ENCODE measurements at regions not wholly inside any gene's neighbourhood (a gene's known extent, or its start where the extent isn't known, plus 50 kb on each side); places are given as distances from the start of the nearest gene placed in this dataset.
A peak's percentile ranks its signal among the peaks of the same experiment; 100 is the strongest.

DNA sequence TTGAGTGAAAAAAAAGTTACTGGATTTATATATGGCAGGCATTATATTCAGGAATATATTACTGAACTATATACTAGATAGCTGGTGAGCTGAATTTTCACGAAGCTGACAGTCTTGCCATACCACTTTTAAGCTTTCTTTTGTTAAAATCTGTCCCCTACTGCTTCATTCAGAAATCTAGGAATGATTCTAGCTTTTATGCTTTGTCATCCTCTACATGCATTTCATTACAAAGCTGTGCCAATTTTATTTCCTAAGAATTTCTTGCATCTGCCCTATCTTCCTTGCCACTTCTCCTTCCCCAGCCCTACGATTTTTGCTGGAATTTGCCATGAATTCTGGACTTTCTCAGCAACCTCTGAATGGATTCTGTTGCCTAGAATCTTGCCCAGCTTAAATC lies 158.5 kb upstream of the ADGRB3 start:
- Histone ChIP-seq H3K9me3 (ENCODE audit: insufficient read depth in 2 of 2, low read depth in 1 of 2, low read length in 1 of 2) (no peaks in the 10 kb centered on the region), H2BK120ac (replicated peaks; ENCODE audit: low read depth, low read length) (peak overlapping the region; percentile 96), H3K23ac (ENCODE audit: insufficient read length) (no peak overlapping the region), H3K23me2 (ENCODE audit: low read depth, low read length) (no peaks in the 10 kb centered on the region), H3K4me2 (ENCODE audit: insufficient read depth in 1 of 2, low read depth in 2 of 2, low read length in 2 of 2) (no peak overlapping the region), H3K9ac (replicated peaks in 1 of 4; ENCODE audit: extremely low read depth in 1 of 4, low read depth in 3 of 4, low read length in 3 of 4) (no peak overlapping the region), H3K56ac (replicated peaks; ENCODE audit: insufficient read length, low read depth, low read length) (no peak overlapping the region), H3K4ac (replicated peaks; ENCODE audit: insufficient read length, low read depth, low read length) (no peak overlapping the region), H4K5ac (ENCODE audit: insufficient read length, low read depth, low read length) (no peak overlapping the region), H4K20me1 (replicated peaks in 1 of 2; ENCODE audit: control insufficient read depth in 1 of 2, insufficient read depth in 2 of 2, low read length in 2 of 2) (no peaks in the 10 kb centered on the region), H2AFZ (ENCODE audit: low read length) (0 out of 2 replicates have a peak overlapping the region, but pooled peaks have one; percentile 34), H3K14ac (ENCODE audit: insufficient read length) (no peak overlapping the region), H3K79me1 (ENCODE audit: low read depth, low read length) (no peaks in the 10 kb centered on the region), H3K18ac (ENCODE audit: extremely low read depth, low read length) (no peak overlapping the region), H2BK20ac (ENCODE audit: low read length) (no peak overlapping the region), H3K4me1 (replicated peaks in 1 of 4; ENCODE audit: control insufficient read depth in 3 of 4, insufficient read depth in 4 of 4, low read length in 3 of 4) (peaks cover 0 to 4% (median 0%) of the 10 kb centered on the region in 4 experiments; a peak in 1 of 7 replicates), H4K8ac (ENCODE audit: extremely low read depth, insufficient read depth, low read length) (no peak overlapping the region), H3K27me3 (replicated peaks in 1 of 4; ENCODE audit: control insufficient read depth in 3 of 4, extremely low read depth in 1 of 4, insufficient read depth in 3 of 4, low read length in 3 of 4) (no peaks in the 10 kb centered on the region), H2AK5ac (ENCODE audit: low read depth, low read length) (no peak overlapping the region), H3K27ac (ENCODE audit: low read depth, low read length) (no peak overlapping the region), H4K91ac (replicated peaks; ENCODE audit: insufficient read length, low read length) (no peak overlapping the region), H3K79me2 (ENCODE audit: control insufficient read depth in 1 of 2, insufficient read depth in 2 of 2, low read length in 2 of 2) (no peaks in the 10 kb centered on the region), H3K36me3 (ENCODE audit: control insufficient read depth in 2 of 4, insufficient read depth in 4 of 4, low read length in 3 of 4) (no peaks in the 10 kb centered on the region), H2BK15ac (ENCODE audit: low read length) (no peak overlapping the region), H2BK12ac (ENCODE audit: low read depth, low read length) (no peak overlapping the region), H2BK5ac (ENCODE audit: low read depth, low read length) (no peak overlapping the region), H3K4me3 (ENCODE audit: extremely low read depth in 1 of 4, insufficient read depth in 2 of 4, low read depth in 3 of 4, low read length in 4 of 4) (no peak overlapping the region)
- ChIA-PET CTCF (ENCODE audit: partially characterized antibody) (interaction anchor here (0.8 to 3.7 kb wide), 3 partner anchors 8 to 133 kb away, joined by 3 to 18 read pairs (median 3); no protein-coding TSS in a partner anchor), POLR2A (ENCODE audit: partially characterized antibody) (no interaction called here)
- TF ChIP-seq RXRA (IDR thresholded peaks at IDR 0.05; ENCODE audit: insufficient read depth, low read depth, low read length) (no peak), KDM1A (IDR thresholded peaks at IDR 0.05; ENCODE audit: borderline replicate concordance, low read length) (no peak), BRCA1 (IDR thresholded peaks at IDR 0.05; ENCODE audit: low read depth, low read length) (no peak), HDAC2 (IDR thresholded peaks at IDR 0.05; ENCODE audit: borderline replicate concordance in 1 of 2, low read depth in 2 of 2, low read length in 2 of 2) (no peak), EP300 (IDR thresholded peaks at IDR 0.05; ENCODE audit: borderline replicate concordance in 1 of 2, low read depth in 2 of 2, low read length in 2 of 2) (no peak), TAF1 (IDR thresholded peaks at IDR 0.05; ENCODE audit: low read depth, low read length) (no peak)
- WGBS, 2 experiments (ENCODE audit: extremely low coverage in 1 of 2, insufficient coverage in 1 of 2, insufficient read length in 1 of 2, insufficient replicate concordance in 2 of 2, low coverage in 1 of 2, low lambda C conversion rate in 2 of 2, missing lambda C conversion rate in 1 of 2): 38% methylated on average over 2 of the region's 2 CpGs; no CpG with 5 or more reads in 1 of the 2 experiments
- no peak for DNase-seq (ENCODE audit: low read depth in 1 of 2, low spot score in 2 of 2)
- no peak for FAIRE-seq

Measured in H1 (cell line).